B cell (primary cell): ENCODE measurements at regions not wholly inside any gene's neighbourhood (a gene's known extent, or its start where the extent isn't known, plus 50 kb on each side); places are given as distances from the start of the nearest gene placed in this dataset.

Source experiments
- ATAC-seq: fragments of 200-7000 bp; cut with Tn5 transposase; one replicate; pipeline ENCODE4 v1.10.0; 2021; ENCODE audit warnings: low read depth, mild to moderate bottlenecking, moderate number of reproducible peaks, moderate library complexity
- CTCF ChIA-PET: fragments of 350-600 bp; sonication (Branson Sonifier 250); formaldehyde crosslinking; loops from one replicate; lab custom pipeline; 2021; ENCODE audit warnings: antibody characterized with exemption, inconsistent platforms; lab: Charles Lee
- POLR2A ChIA-PET: fragments of 350-600 bp; sonication (Branson Sonifier 250); formaldehyde crosslinking; loops from one replicate; lab custom pipeline; 2021; ENCODE audit warnings: antibody characterized with exemption; lab: Charles Lee
- DNase-seq: peaks from one replicate; pipeline ENCODE4 v3.0.0; 2013
- H2AFZ ChIP-seq: 2 replicates; pipeline ENCODE4 v1.6.1; 2012; ENCODE audit warnings: mild to moderate bottlenecking, low read depth, low read length; ENCODE audit not compliant: insufficient read depth, poor library complexity, severe bottlenecking
- H3K27ac ChIP-seq, 2 donors: 1 replicate in 1 of 2; 2 replicates in 1 of 2; pipeline ENCODE4 v1.5.1; 2012 to 2013; ENCODE audit warnings: low read length in 2 of 2, mild to moderate bottlenecking in 2 of 2, moderate library complexity in 1 of 2
- H3K27me3 ChIP-seq, 4 experiments: fragments of 200-600 bp in 1 of 4; sonication (generic) in 1 of 4; replicated peaks in 1 of 4; 1 replicate in 2 of 4; 2 replicates in 2 of 4; pipeline versions ENCODE4 v1.6.1 to v1.7.0; 2013 to 2016; ENCODE audit warnings: low read length in 3 of 4, mild to moderate bottlenecking in 2 of 4, mixed read lengths in 1 of 4, moderate library complexity in 1 of 4; ENCODE audit not compliant: insufficient read depth in 4 of 4, control insufficient read depth in 3 of 4; ENCODE audit errors: control extremely low read depth in 1 of 4
- H3K36me3 ChIP-seq, 2 experiments: replicated peaks in 1 of 2; 1 replicate in 1 of 2; 2 replicates in 1 of 2; pipeline versions ENCODE4 v1.6.1 to v1.7.1; 2013; ENCODE audit warnings: low read length in 1 of 2; ENCODE audit not compliant: insufficient read depth in 2 of 2, control insufficient read depth in 1 of 2; ENCODE audit errors: control extremely low read depth in 1 of 2, extremely low read depth in 1 of 2
- H3K4me1 ChIP-seq, 2 donors: fragments of 200-600 bp in 1 of 2; sonication (generic) in 1 of 2; 1 replicate in 1 of 2; 2 replicates in 1 of 2; pipeline versions ENCODE4 v1.5.1 to v1.6.1; 2013 to 2017; ENCODE audit warnings: low read length in 2 of 2; ENCODE audit not compliant: control insufficient read depth in 2 of 2, insufficient read depth in 2 of 2
- H3K4me2 ChIP-seq: replicated peaks from 2 replicates; pipeline ENCODE3; 2012; ENCODE audit warnings: mild to moderate bottlenecking, low read depth, low read length; ENCODE audit not compliant: poor library complexity, severe bottlenecking
- H3K4me3 ChIP-seq, 5 experiments: fragments of 200-600 bp in 1 of 5; sonication (generic) in 1 of 5; 1 replicate in 3 of 5; 2 replicates in 2 of 5; pipeline versions ENCODE4 v1.5.1 to v1.7.0; 2011 to 2016; ENCODE audit warnings: low read length in 4 of 5, mild to moderate bottlenecking in 4 of 5, low read depth in 2 of 5, control low read depth in 1 of 5, moderate library complexity in 1 of 5; ENCODE audit not compliant: insufficient read depth in 1 of 5; ENCODE audit errors: control extremely low read depth in 1 of 5, extremely low read depth in 1 of 5
- H3K79me2 ChIP-seq: fragments of 200-600 bp; sonication (generic); one replicate; pipeline ENCODE4 v1.6.0; 2016; ENCODE audit warnings: low read length; ENCODE audit not compliant: control insufficient read depth, insufficient read depth
- H3K9ac ChIP-seq: fragments of 200-600 bp; sonication (generic); 2 replicates; pipeline ENCODE4 v1.6.1; 2017; ENCODE audit warnings: mild to moderate bottlenecking, low read length, moderate library complexity
- H3K9me3 ChIP-seq, 3 donors: one replicate each; pipeline versions ENCODE4 v1.6.1 to v1.7.1; 2013; ENCODE audit warnings: low read length in 2 of 3; ENCODE audit not compliant: control insufficient read depth in 2 of 3, insufficient read depth in 1 of 3; ENCODE audit errors: control extremely low read depth in 1 of 3
- H4K20me1 ChIP-seq: 2 replicates; pipeline ENCODE4 v1.6.0; 2012; ENCODE audit warnings: mild to moderate bottlenecking, low read length; ENCODE audit not compliant: insufficient read depth, control insufficient read depth, poor library complexity, severe bottlenecking
- H3K27ac Mint-ChIP-seq: one replicate; pipeline ENCODE4 v1.8.0; 2021; ENCODE audit warnings: mixed read lengths
- H3K27me3 Mint-ChIP-seq: one replicate; pipeline ENCODE4 v1.8.0; 2021; ENCODE audit warnings: mixed read lengths
- H3K4me1 Mint-ChIP-seq: one replicate; pipeline ENCODE4 v1.8.0; 2021; ENCODE audit warnings: mixed read lengths
- H3K4me3 Mint-ChIP-seq: one replicate; pipeline ENCODE4 v1.8.0; 2021; ENCODE audit warnings: mixed read lengths
- H3K9me3 Mint-ChIP-seq: one replicate; pipeline ENCODE4 v1.8.0; 2022; ENCODE audit warnings: mixed read lengths; ENCODE audit not compliant: insufficient read depth
- CTCF ChIP-seq: fragments of 200-600 bp; IDR thresholded peaks from one replicate; pipeline ENCODE4 v1.8.0; 2022; ENCODE audit warnings: antibody characterized with exemption, mild to moderate bottlenecking
- EZH2 ChIP-seq: IDR thresholded peaks from 2 replicates; pipeline ENCODE4 v1.6.1; 2012; ENCODE audit warnings: borderline replicate concordance, low read depth, mild to moderate bottlenecking, moderate library complexity, low read length; ENCODE audit not compliant: insufficient read depth, poor library complexity, severe bottlenecking
- WGBS: methylation state at CpG from one replicate; pipeline ENCODE4 v1.1.5; 2013; ENCODE audit warnings: missing lambda C conversion rate; ENCODE audit not compliant: insufficient coverage; 5-methylcytosine and 5-hydroxymethylcytosine counted together
- intact Hi-C: fragments of 100-400 bp; cut with micrococcal nuclease; formaldehyde crosslinking; loops from one replicate; pipeline ENCODE4 v1.10.0; 2022

GRCh38 chr7:432256-432655 is 87.4 kb downstream of the PDGFA start:
- H3K27ac ChIP-seq: no peak overlapping the region
- WGBS: 88% methylated on average over 11 of the region's 11 CpGs
- H3K27ac Mint-ChIP-seq: no peak overlapping the region

GRCh38 chr7:432933-433332 is 86.7 kb downstream of the PDGFA start:
- Histone ChIP-seq H2AFZ (no peak overlapping the region), H3K27me3 (peaks cover 0 to 2% (median 0%) of the 10 kb centered on the region in 4 experiments), H3K4me3 (no peak overlapping the region), H3K4me1 (no peaks in the 10 kb centered on the region), H3K27ac (no peak overlapping the region), H3K79me2 (no peaks in the 10 kb centered on the region), H3K9me3 (peaks cover 0 to 26% (median 0%) of the 10 kb centered on the region in 3 donors), H3K36me3 (no peaks in the 10 kb centered on the region), H3K4me2 (no peak overlapping the region), H3K9ac (no peak overlapping the region), H4K20me1 (no peaks in the 10 kb centered on the region)
- ATAC-seq (no peak), DNase-seq (no peak)
- no peak overlapping the region for H3K27ac Mint-ChIP-seq
- no peaks in the 10 kb centered on the region for H3K9me3 Mint-ChIP-seq
- WGBS: 92% methylated on average over 11 of the region's 11 CpGs
- CTCF ChIA-PET: no interaction called here
- H3K4me1 Mint-ChIP-seq: no peaks in the 10 kb centered on the region
- TF ChIP-seq EZH2 (no peak), CTCF (no peak)
- no peak overlapping the region for H3K4me3 Mint-ChIP-seq
- POLR2A ChIA-PET: no interaction called here
- H3K27me3 Mint-ChIP-seq: peaks cover 6% of the 10 kb centered on the region
- intact Hi-C loops: no loop called here

More at GRCh38 chr7:432256-432655, 87.4 kb downstream of the PDGFA start:
- intact Hi-C loops: no loop called here
- H3K9me3 ChIP-seq: peaks cover 0 to 31% (median 0%) of the 10 kb centered on the region in 3 donors
- no peak overlapping the region for H3K4me3 Mint-ChIP-seq
- ChIA-PET POLR2A (no interaction called here), CTCF (no interaction called here)
- H3K4me1 Mint-ChIP-seq: no peaks in the 10 kb centered on the region
- no peak overlapping the region for H3K4me3 ChIP-seq
- peaks cover 6% of the 10 kb centered on the region for H3K27me3 Mint-ChIP-seq
- no peaks in the 10 kb centered on the region for H3K4me1 ChIP-seq
- TF ChIP-seq EZH2 (no peak), CTCF (no peak)
- no peaks in the 10 kb centered on the region for H3K9me3 Mint-ChIP-seq
- H3K9ac ChIP-seq: no peak overlapping the region
- no peak for DNase-seq
- H3K79me2 ChIP-seq: no peaks in the 10 kb centered on the region
- H3K4me2 ChIP-seq: no peak overlapping the region
- H4K20me1 ChIP-seq: no peaks in the 10 kb centered on the region
- no peaks in the 10 kb centered on the region for H3K36me3 ChIP-seq
- ATAC-seq: no peak
- H3K27me3 ChIP-seq: peaks cover 0 to 2% (median 0%) of the 10 kb centered on the region in 4 experiments
- H2AFZ ChIP-seq: no peak overlapping the region
